ENCODE measurements at regions not wholly inside any gene's neighbourhood (a gene's known extent, or its start where the extent isn't known, plus 50 kb on each side); places are given as distances from the start of the nearest gene placed in this dataset.

- Histone ChIP-seq H3K4me3 (no peak overlapping the region), H3K27me3 (no peaks in the 10 kb centered on the region), H3K27ac (no peak overlapping the region), H3K36me3 (no peaks in the 10 kb centered on the region), H3K4me1 (no peaks in the 10 kb centered on the region), H3K9me3 (peaks cover 0 to 11% (median 0%) of the 10 kb centered on the region in 4 donors)
- TF ChIP-seq POLR2A (IDR thresholded peaks at IDR 0.05) (no peak), CTCF (IDR thresholded peaks at IDR 0.05) (no peak), EP300 (IDR thresholded peaks at IDR 0.05) (no peak)
- no peak for DNase-seq (ENCODE audit: low spot score in 2 of 2)
- WGBS, 2 donors = 76 to 84% methylated on average over 18 to 19 of the region's 19 CpGs
Measured at GRCh38 chr4:8759987-8760386, 111.7 kb downstream of the HMX1 start.

GRCh38 chr4:8756816-8757215 is 114.8 kb downstream of the HMX1 start:
- TF ChIP-seq CTCF (IDR thresholded peaks at IDR 0.05) = no peak
- TF ChIP-seq POLR2A (IDR thresholded peaks at IDR 0.05) = no peak
- TF ChIP-seq EP300 (IDR thresholded peaks at IDR 0.05) = no peak
- peaks cover 0 to 22% (median 0%) of the 10 kb centered on the region in 4 donors for H3K9me3 ChIP-seq
- H3K27me3 ChIP-seq = no peaks in the 10 kb centered on the region
- 53 to 56% methylated on average over 8 of the region's 8 CpGs for WGBS, 2 donors
- no peak for DNase-seq (ENCODE audit: low spot score in 2 of 2)
- H3K27ac ChIP-seq = no peak overlapping the region
- H3K4me3 ChIP-seq = no peak overlapping the region
- no peaks in the 10 kb centered on the region for H3K4me1 ChIP-seq
- H3K36me3 ChIP-seq = no peaks in the 10 kb centered on the region

GRCh38 chr4:8754634-8755589 is 116.7 kb downstream of the HMX1 start:
- Histone ChIP-seq H3K4me3 (no peak overlapping the region), H3K27ac (no peak overlapping the region), H3K4me1 (no peaks in the 10 kb centered on the region), H3K9me3 (peaks cover 0 to 22% (median 0%) of the 10 kb centered on the region in 4 donors), H3K36me3 (no peaks in the 10 kb centered on the region), H3K27me3 (no peaks in the 10 kb centered on the region)
- DNase-seq (ENCODE audit: low spot score in 2 of 2) = no peak
- TF ChIP-seq EP300 (IDR thresholded peaks at IDR 0.05) = no peak
- TF ChIP-seq CTCF (IDR thresholded peaks at IDR 0.05) = no peak
- no peak for TF ChIP-seq POLR2A (IDR thresholded peaks at IDR 0.05)
- WGBS, 2 donors = 84 to 91% methylated on average over 23 of the region's 23 CpGs

- DNase-seq (ENCODE audit: low spot score in 2 of 2) = peak in 1 of 2 donors; percentile 1
- H3K4me1 ChIP-seq = no peaks in the 10 kb centered on the region
- peaks cover 0 to 12% (median 0%) of the 10 kb centered on the region in 4 donors for H3K9me3 ChIP-seq
- no peak overlapping the region for H3K27ac ChIP-seq
- H3K4me3 ChIP-seq = no peak overlapping the region
- no peaks in the 10 kb centered on the region for H3K27me3 ChIP-seq
- WGBS, 2 donors = 88 to 91% methylated on average over 9 of the region's 9 CpGs
- TF ChIP-seq POLR2A (IDR thresholded peaks at IDR 0.05) (no peak), EP300 (IDR thresholded peaks at IDR 0.05) (no peak), CTCF (IDR thresholded peaks at IDR 0.05) (no peak)
- H3K36me3 ChIP-seq = no peaks in the 10 kb centered on the region
Measured at GRCh38 chr4:8748236-8748575, 123.4 kb downstream of the HMX1 start.

- no peak for TF ChIP-seq CTCF (IDR thresholded peaks at IDR 0.05)
- no peak for TF ChIP-seq EP300 (IDR thresholded peaks at IDR 0.05)
- TF ChIP-seq POLR2A (IDR thresholded peaks at IDR 0.05) = no peak
- peaks cover 0 to 12% (median 0%) of the 10 kb centered on the region in 4 donors for H3K9me3 ChIP-seq
- no peaks in the 10 kb centered on the region for H3K4me1 ChIP-seq
- no peaks in the 10 kb centered on the region for H3K27me3 ChIP-seq
- 41 to 54% methylated on average over 21 to 36 of the region's 39 CpGs for WGBS, 2 donors
- no peaks in the 10 kb centered on the region for H3K36me3 ChIP-seq
- no peak overlapping the region for H3K4me3 ChIP-seq
- DNase-seq (ENCODE audit: low spot score in 2 of 2) = peak in 1 of 2 donors; percentile 3
- H3K27ac ChIP-seq = no peak overlapping the region
Measured at GRCh38 chr4:8747467-8748235, 124.0 kb downstream of the HMX1 start.

All from tibial nerve (tissue), 4 donors.